SK-N-SH treated with all-trans-retinoic acid at 6 μM for 48 hours (cell line): ENCODE measurements at regions not wholly inside any gene's neighbourhood (a gene's known extent, or its start where the extent isn't known, plus 50 kb on each side); places are given as distances from the start of the nearest gene placed in this dataset.

Experiments
- ARNTL ChIP-seq: fragments of 450-650 bp; formaldehyde crosslinking; IDR thresholded peaks from 2 replicates; pipeline ENCODE4 v1.5.0; 2020; ENCODE audit warnings: low read depth, mild to moderate bottlenecking, moderate library complexity, borderline replicate concordance
- GLIS3 ChIP-seq: fragments of 250-450 bp; sonication (Bioruptor Pico); IDR thresholded peaks from 2 replicates; pipeline ENCODE4 v1.5.0; 2020; ENCODE audit warnings: mild to moderate bottlenecking, moderate library complexity
- ZC3H10 ChIP-seq: fragments of 250-450 bp; sonication (Bioruptor Pico); IDR thresholded peaks from 2 replicates; pipeline ENCODE4 v1.5.1; 2021; ENCODE audit warnings: mild to moderate bottlenecking, moderate library complexity
- ZNF70 ChIP-seq: fragments of 450-650 bp; formaldehyde crosslinking; IDR thresholded peaks from 2 replicates; pipeline ENCODE4 v1.5.0; 2020; ENCODE audit warnings: mild to moderate bottlenecking, moderate library complexity
- TF ChIP-seq, protein P1 (sequence below): fragments of 250-450 bp; sonication (Bioruptor Pico); IDR thresholded peaks from 2 replicates; pipeline ENCODE4 v1.5.0; 2020; ENCODE audit warnings: mild to moderate bottlenecking, moderate library complexity
- TF ChIP-seq, protein P2 (sequence below): fragments of 250-450 bp; sonication (Bioruptor Pico); IDR thresholded peaks from 2 replicates; pipeline ENCODE4 v1.8.0; 2020; ENCODE audit warnings: mild to moderate bottlenecking, moderate library complexity, borderline replicate concordance

DNA sequence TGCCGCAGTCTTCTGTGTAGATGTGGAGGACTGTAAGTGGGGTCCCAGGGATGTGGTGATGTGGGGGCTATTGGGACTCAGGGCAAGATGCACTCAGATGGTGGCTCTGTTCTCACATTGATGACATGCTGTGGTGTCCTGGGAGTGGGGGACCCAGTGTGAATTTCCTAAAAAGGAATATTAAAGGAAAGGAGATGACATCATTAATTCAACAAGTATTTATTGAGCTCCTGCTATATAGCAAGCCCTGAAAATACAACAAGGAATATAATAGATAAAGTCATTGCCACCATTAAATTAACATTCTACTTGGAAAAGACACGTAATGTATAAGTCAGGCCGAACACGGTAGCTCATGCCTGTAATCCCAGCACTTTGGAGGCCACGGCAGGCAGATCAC is 61.9 kb upstream of the MNX1 start:
- TF ChIP-seq GLIS3 (no peak), ZNF70 (CRISPR knock-in tag) (no peak), ZC3H10 (CRISPR knock-in tag) (no peak), ARNTL (no peak)
- TF ChIP-seq, protein P1, sequence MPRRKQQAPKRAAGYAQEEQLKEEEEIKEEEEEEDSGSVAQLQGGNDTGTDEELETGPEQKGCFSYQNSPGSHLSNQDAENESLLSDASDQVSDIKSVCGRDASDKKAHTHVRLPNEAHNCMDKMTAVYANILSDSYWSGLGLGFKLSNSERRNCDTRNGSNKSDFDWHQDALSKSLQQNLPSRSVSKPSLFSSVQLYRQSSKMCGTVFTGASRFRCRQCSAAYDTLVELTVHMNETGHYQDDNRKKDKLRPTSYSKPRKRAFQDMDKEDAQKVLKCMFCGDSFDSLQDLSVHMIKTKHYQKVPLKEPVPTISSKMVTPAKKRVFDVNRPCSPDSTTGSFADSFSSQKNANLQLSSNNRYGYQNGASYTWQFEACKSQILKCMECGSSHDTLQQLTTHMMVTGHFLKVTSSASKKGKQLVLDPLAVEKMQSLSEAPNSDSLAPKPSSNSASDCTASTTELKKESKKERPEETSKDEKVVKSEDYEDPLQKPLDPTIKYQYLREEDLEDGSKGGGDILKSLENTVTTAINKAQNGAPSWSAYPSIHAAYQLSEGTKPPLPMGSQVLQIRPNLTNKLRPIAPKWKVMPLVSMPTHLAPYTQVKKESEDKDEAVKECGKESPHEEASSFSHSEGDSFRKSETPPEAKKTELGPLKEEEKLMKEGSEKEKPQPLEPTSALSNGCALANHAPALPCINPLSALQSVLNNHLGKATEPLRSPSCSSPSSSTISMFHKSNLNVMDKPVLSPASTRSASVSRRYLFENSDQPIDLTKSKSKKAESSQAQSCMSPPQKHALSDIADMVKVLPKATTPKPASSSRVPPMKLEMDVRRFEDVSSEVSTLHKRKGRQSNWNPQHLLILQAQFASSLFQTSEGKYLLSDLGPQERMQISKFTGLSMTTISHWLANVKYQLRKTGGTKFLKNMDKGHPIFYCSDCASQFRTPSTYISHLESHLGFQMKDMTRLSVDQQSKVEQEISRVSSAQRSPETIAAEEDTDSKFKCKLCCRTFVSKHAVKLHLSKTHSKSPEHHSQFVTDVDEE (CRISPR knock-in tag) = no peak
- TF ChIP-seq, protein P2, sequence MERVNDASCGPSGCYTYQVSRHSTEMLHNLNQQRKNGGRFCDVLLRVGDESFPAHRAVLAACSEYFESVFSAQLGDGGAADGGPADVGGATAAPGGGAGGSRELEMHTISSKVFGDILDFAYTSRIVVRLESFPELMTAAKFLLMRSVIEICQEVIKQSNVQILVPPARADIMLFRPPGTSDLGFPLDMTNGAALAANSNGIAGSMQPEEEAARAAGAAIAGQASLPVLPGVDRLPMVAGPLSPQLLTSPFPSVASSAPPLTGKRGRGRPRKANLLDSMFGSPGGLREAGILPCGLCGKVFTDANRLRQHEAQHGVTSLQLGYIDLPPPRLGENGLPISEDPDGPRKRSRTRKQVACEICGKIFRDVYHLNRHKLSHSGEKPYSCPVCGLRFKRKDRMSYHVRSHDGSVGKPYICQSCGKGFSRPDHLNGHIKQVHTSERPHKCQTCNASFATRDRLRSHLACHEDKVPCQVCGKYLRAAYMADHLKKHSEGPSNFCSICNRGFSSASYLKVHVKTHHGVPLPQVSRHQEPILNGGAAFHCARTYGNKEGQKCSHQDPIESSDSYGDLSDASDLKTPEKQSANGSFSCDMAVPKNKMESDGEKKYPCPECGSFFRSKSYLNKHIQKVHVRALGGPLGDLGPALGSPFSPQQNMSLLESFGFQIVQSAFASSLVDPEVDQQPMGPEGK (CRISPR knock-in tag) = no peak
